ENCODE measurements at regions not wholly inside any gene's neighbourhood (a gene's known extent, or its start where the extent isn't known, plus 50 kb on each side); places are given as distances from the start of the nearest gene placed in this dataset.
A peak's percentile ranks its signal among the peaks of the same experiment; 100 is the strongest.
"Not testable (repeated sequence)": the region's sequence is repeated elsewhere in the genome, so short reads cannot be mapped to it uniquely, and the experiment has no call there.

GRCh38 chr6:165167311-165167710, 142.1 kb downstream of the C6orf118 start:
- no peak for DNase-seq

- no peak for DNase-seq
Measured at GRCh38 chr6:165163519-165163918, 145.9 kb downstream of the C6orf118 start.

GRCh38 chr6:165159460-165159859, 149.9 kb downstream of the C6orf118 start:
- DNase-seq, result no peak

GRCh38 chr6:165146456-165146855, 162.9 kb downstream of the C6orf118 start:
- no peak for DNase-seq

- no peak for DNase-seq
Measured at GRCh38 chr6:165135889-165136288, 173.5 kb downstream of the C6orf118 start.

GRCh38 chr6:165129086-165129485, 180.3 kb downstream of the C6orf118 start:
- no peak for DNase-seq

GRCh38 chr6:165127743-165128142, 181.7 kb downstream of the C6orf118 start:
- DNase-seq, result not testable (repeated sequence)

GRCh38 chr6:165124681-165125080, 184.7 kb downstream of the C6orf118 start:
- DNase-seq, result not testable (repeated sequence)

GRCh38 chr6:165119231-165120020, 190.0 kb downstream of the C6orf118 start:
- no peak for DNase-seq

- no peak for DNase-seq
Measured at GRCh38 chr6:165118736-165119135, 190.7 kb downstream of the C6orf118 start.

GRCh38 chr6:165117806-165118205, 191.6 kb downstream of the C6orf118 start:
- DNase-seq, result no peak

GRCh38 chr6:165117121-165117520, 192.3 kb downstream of the C6orf118 start:
- no peak for DNase-seq

- DNase-seq, result no peak
Measured at GRCh38 chr6:165110860-165111259, 198.5 kb downstream of the C6orf118 start.

- no peak for DNase-seq
Measured at GRCh38 chr6:165109011-165109410, 200.4 kb downstream of the C6orf118 start.

GRCh38 chr6:165106261-165106660, 203.1 kb downstream of the C6orf118 start:
- no peak for DNase-seq

- DNase-seq, result peak; percentile 22
Measured at GRCh38 chr6:165098165-165098564, 211.2 kb downstream of the C6orf118 start.

- DNase-seq, result no peak
Measured at GRCh38 chr6:165096868-165097267, 212.5 kb downstream of the C6orf118 start.

GRCh38 chr6:165096209-165096608, 213.2 kb downstream of the C6orf118 start:
- DNase-seq, result no peak

GRCh38 chr6:165092881-165093595, 216.4 kb downstream of the C6orf118 start:
- no peak for DNase-seq

GRCh38 chr6:165091121-165091785, 218.2 kb downstream of the C6orf118 start:
- DNase-seq, result no peak

GRCh38 chr6:165090242-165090641, 219.2 kb downstream of the C6orf118 start:
- DNase-seq, result no peak

- DNase-seq, result no peak
Measured at GRCh38 chr6:165086814-165087213, 222.6 kb downstream of the C6orf118 start.

- no peak for DNase-seq
Measured at GRCh38 chr6:165082636-165083035, 226.8 kb downstream of the C6orf118 start.
